ENCODE measurements at regions not wholly inside any gene's neighbourhood (a gene's known extent, or its start where the extent isn't known, plus 50 kb on each side); places are given as distances from the start of the nearest gene placed in this dataset.
A peak's percentile ranks its signal among the peaks of the same experiment; 100 is the strongest.

GRCh38 chr18:10050956-10051355 is 137.1 kb downstream of the VAPA start:
- ATAC-seq (ENCODE audit: low read depth) (no peak), DNase-seq (peak; percentile 40)
- Histone ChIP-seq H3K56ac (ENCODE audit: extremely low read depth, insufficient read depth, low read length) (no peak overlapping the region), H3K27ac (ENCODE audit: insufficient read depth, low read length) (peak overlapping the region; percentile 8; the same call in 1 of the 2 replicates), H2AFZ (replicated peaks; ENCODE audit: low read length, poor library complexity) (no peak overlapping the region), H3K79me1 (ENCODE audit: low read depth in 1 of 2, low read length in 2 of 2) (no peaks in the 10 kb centered on the region), H2BK20ac (ENCODE audit: low read depth, low read length) (peak overlapping the region; percentile 65; the same call in 1 of the 2 replicates), H3K9ac (ENCODE audit: low read depth, low read length) (no peak overlapping the region), H2BK15ac (ENCODE audit: low read depth, low read length) (peak overlapping the region; percentile 38; the same call in 2 of the 3 replicates), H2BK5ac (ENCODE audit: low read depth, low read length, poor library complexity, severe bottlenecking) (no peak overlapping the region), H4K8ac (ENCODE audit: low read depth in 2 of 2, low read length in 2 of 2) (peak overlapping the region in 1 of 2 experiments; percentile 31; a peak in 1 of 4 replicates), H2BK120ac (ENCODE audit: low read depth, low read length) (peak overlapping the region; percentile 48), H3K4me3 (ENCODE audit: insufficient read depth, low read depth, low read length) (no peak overlapping the region), H3K4ac (ENCODE audit: low read depth, low read length) (peak overlapping the region; percentile 64), H3K4me1 (ENCODE audit: control insufficient read depth, insufficient read depth, low read length) (peaks cover 28% of the 10 kb centered on the region), H2AK9ac (replicated peaks; ENCODE audit: low read depth, low read length, poor library complexity) (no peak overlapping the region), H3K9me1 (ENCODE audit: insufficient read depth, low read length) (peaks cover 17% of the 10 kb centered on the region), H3K23ac (ENCODE audit: low read depth, low read length) (no peak overlapping the region), H3K9me3 (ENCODE audit: control insufficient read depth, insufficient read depth, low read length) (no peaks in the 10 kb centered on the region), H3K27me3 (ENCODE audit: control insufficient read depth, insufficient read depth, low read length) (no peaks in the 10 kb centered on the region), H3K4me2 (ENCODE audit: low read depth, low read length) (no peak overlapping the region), H3K36me3 (ENCODE audit: control insufficient read depth, insufficient read depth, low read length) (no peaks in the 10 kb centered on the region), H3K18ac (ENCODE audit: low read depth, low read length) (peak overlapping the region; percentile 47), H4K91ac (ENCODE audit: insufficient read depth, low read depth, low read length) (peak overlapping the region; percentile 37; the same call in 1 of the 2 replicates), H4K5ac (ENCODE audit: low read depth, low read length) (peak overlapping the region; percentile 42; the same call in 1 of the 2 replicates), H3K14ac (replicated peaks; ENCODE audit: low read depth, low read length) (peak overlapping the region; percentile 61; the same call in 1 of the 2 replicates), H4K20me1 (ENCODE audit: insufficient read depth, low read length) (peaks cover 2% of the 10 kb centered on the region; the same call in 1 of the 2 replicates), H2AK5ac (ENCODE audit: low read depth, low read length) (peak overlapping the region; percentile 38)
- intact Hi-C loops (cut with micrococcal nuclease) (no loop called here), in situ Hi-C loops (cut with MboI; ENCODE audit: low sequenced_read_pairs) (no loop called here), dilution Hi-C loops (cut with HindIII; ENCODE audit: low sequenced_read_pairs, unreplicated experiment) (no loop called here)
- TF ChIP-seq RCOR1 (IDR thresholded peaks at IDR 0.05; ENCODE audit: insufficient replicate concordance, low read length) (no peak), MAFK (IDR thresholded peaks at IDR 0.05; ENCODE audit: low read depth, low read length) (no peak), POLR2A (IDR thresholded peaks at IDR 0.05; ENCODE audit: low read depth, low read length) (no peak), CTCF (conservative IDR thresholded peaks at IDR 0.05; ENCODE audit: low read depth, low read length) (no peak), BHLHE40 (IDR thresholded peaks at IDR 0.05; ENCODE audit: low read depth, low read length) (no peak)
- ChIA-PET CTCF (interaction anchor here (0.5 to 0.9 kb wide), 2 partner anchors 10 to 652 kb away, joined by 3 to 4 read pairs; no protein-coding TSS in a partner anchor), POLR2A (ENCODE audit: unreplicated experiment) (no interaction called here)
- WGBS, 2 experiments (ENCODE audit: extremely low coverage in 2 of 2, insufficient read length in 1 of 2) = no CpG with 5 or more reads among the region's 3 CpGs
- no TSS peak for BruUV-seq (replicated peaks)

Data from IMR-90 (cell line).